GM23338 (cell line): ENCODE measurements at regions not wholly inside any gene's neighbourhood (a gene's known extent, or its start where the extent isn't known, plus 50 kb on each side); places are given as distances from the start of the nearest gene placed in this dataset.

Source experiments
- CREB1 ChIP-seq: fragments of 250-450 bp; sonication (Bioruptor Pico); IDR thresholded peaks from 2 replicates; pipeline ENCODE4 v1.5.0; 2020; ENCODE audit warnings: low read depth, mild to moderate bottlenecking, moderate library complexity
- EZH2 ChIP-seq: fragments of 200-600 bp; sonication (generic); IDR thresholded peaks from one replicate; pipeline ENCODE4 v1.8.0; 2017; ENCODE audit warnings: antibody characterized with exemption, mild to moderate bottlenecking, low read depth; ENCODE audit not compliant: unreplicated experiment
- EZH2phosphoT487 ChIP-seq: fragments of 200-600 bp; sonication (generic); IDR thresholded peaks from one replicate; pipeline ENCODE4 v1.8.1; 2018; ENCODE audit warnings: antibody characterized with exemption; ENCODE audit not compliant: unreplicated experiment
- POLR2AphosphoS5 ChIP-seq: IDR thresholded peaks from 2 replicates; pipeline ENCODE4 v1.6.1; 2016; ENCODE audit warnings: antibody characterized with exemption, low read depth
- ZNF331 ChIP-seq: fragments of 250-450 bp; sonication (Bioruptor Pico); IDR thresholded peaks from 2 replicates; pipeline ENCODE4 v1.5.0; 2020; ENCODE audit warnings: low read depth, mild to moderate bottlenecking, moderate library complexity
- TF ChIP-seq, protein P1 (sequence below), 2 experiments: fragments of 200-600 bp in 1 of 2; sonication (generic) in 1 of 2; conservative IDR thresholded peaks; 2 replicates each; pipeline versions ENCODE4 v1.5.1 to v1.6.1; 2016 to 2017; ENCODE audit warnings: antibody characterized with exemption in 2 of 2, low read depth in 2 of 2, mild to moderate bottlenecking in 2 of 2, moderate library complexity in 1 of 2
- TF ChIP-seq, protein P2 (sequence below): IDR thresholded peaks from 2 replicates; pipeline ENCODE4 v1.6.1; 2016; ENCODE audit warnings: antibody characterized with exemption
- TF ChIP-seq, protein P3 (sequence below): IDR thresholded peaks from one replicate; pipeline ENCODE4 v1.6.1; 2018; ENCODE audit warnings: antibody characterized with exemption; ENCODE audit not compliant: unreplicated experiment

DNA sequence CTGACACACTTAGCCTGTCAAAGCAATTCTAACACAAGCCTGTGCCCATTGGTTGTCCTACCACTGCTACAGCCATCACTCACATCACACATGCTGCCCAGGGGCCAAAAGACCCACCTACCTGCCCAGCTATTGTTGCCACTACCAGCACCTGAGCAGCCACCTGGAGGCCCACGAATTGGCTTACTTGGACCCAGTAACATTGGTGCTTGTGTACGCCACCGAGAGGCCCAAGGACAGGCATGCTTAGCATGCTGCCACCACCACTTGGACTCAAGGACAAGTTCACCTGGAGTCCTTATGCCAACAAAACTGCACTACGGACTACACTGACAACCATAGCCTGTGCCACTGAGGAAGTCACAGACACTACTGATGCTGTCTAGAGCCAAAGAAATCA is 221.1 kb downstream of the SLC38A4 start:
- TF ChIP-seq, protein P1, sequence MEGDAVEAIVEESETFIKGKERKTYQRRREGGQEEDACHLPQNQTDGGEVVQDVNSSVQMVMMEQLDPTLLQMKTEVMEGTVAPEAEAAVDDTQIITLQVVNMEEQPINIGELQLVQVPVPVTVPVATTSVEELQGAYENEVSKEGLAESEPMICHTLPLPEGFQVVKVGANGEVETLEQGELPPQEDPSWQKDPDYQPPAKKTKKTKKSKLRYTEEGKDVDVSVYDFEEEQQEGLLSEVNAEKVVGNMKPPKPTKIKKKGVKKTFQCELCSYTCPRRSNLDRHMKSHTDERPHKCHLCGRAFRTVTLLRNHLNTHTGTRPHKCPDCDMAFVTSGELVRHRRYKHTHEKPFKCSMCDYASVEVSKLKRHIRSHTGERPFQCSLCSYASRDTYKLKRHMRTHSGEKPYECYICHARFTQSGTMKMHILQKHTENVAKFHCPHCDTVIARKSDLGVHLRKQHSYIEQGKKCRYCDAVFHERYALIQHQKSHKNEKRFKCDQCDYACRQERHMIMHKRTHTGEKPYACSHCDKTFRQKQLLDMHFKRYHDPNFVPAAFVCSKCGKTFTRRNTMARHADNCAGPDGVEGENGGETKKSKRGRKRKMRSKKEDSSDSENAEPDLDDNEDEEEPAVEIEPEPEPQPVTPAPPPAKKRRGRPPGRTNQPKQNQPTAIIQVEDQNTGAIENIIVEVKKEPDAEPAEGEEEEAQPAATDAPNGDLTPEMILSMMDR (conservative IDR thresholded peaks at IDR 0.05; ENCODE audit: low read depth in 2 of 2) = no peak
- TF ChIP-seq EZH2 (no peak), CREB1 (no peak), POLR2AphosphoS5 (no peak), ZNF331 (CRISPR knock-in tag) (no peak), EZH2phosphoT487 (no peak)
- TF ChIP-seq, protein P2, sequence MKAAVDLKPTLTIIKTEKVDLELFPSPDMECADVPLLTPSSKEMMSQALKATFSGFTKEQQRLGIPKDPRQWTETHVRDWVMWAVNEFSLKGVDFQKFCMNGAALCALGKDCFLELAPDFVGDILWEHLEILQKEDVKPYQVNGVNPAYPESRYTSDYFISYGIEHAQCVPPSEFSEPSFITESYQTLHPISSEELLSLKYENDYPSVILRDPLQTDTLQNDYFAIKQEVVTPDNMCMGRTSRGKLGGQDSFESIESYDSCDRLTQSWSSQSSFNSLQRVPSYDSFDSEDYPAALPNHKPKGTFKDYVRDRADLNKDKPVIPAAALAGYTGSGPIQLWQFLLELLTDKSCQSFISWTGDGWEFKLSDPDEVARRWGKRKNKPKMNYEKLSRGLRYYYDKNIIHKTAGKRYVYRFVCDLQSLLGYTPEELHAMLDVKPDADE = no peak
- TF ChIP-seq, protein P3, sequence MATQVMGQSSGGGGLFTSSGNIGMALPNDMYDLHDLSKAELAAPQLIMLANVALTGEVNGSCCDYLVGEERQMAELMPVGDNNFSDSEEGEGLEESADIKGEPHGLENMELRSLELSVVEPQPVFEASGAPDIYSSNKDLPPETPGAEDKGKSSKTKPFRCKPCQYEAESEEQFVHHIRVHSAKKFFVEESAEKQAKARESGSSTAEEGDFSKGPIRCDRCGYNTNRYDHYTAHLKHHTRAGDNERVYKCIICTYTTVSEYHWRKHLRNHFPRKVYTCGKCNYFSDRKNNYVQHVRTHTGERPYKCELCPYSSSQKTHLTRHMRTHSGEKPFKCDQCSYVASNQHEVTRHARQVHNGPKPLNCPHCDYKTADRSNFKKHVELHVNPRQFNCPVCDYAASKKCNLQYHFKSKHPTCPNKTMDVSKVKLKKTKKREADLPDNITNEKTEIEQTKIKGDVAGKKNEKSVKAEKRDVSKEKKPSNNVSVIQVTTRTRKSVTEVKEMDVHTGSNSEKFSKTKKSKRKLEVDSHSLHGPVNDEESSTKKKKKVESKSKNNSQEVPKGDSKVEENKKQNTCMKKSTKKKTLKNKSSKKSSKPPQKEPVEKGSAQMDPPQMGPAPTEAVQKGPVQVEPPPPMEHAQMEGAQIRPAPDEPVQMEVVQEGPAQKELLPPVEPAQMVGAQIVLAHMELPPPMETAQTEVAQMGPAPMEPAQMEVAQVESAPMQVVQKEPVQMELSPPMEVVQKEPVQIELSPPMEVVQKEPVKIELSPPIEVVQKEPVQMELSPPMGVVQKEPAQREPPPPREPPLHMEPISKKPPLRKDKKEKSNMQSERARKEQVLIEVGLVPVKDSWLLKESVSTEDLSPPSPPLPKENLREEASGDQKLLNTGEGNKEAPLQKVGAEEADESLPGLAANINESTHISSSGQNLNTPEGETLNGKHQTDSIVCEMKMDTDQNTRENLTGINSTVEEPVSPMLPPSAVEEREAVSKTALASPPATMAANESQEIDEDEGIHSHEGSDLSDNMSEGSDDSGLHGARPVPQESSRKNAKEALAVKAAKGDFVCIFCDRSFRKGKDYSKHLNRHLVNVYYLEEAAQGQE = no peak
